DOHH2 (cell line): ENCODE measurements at regions not wholly inside any gene's neighbourhood (a gene's known extent, or its start where the extent isn't known, plus 50 kb on each side); places are given as distances from the start of the nearest gene placed in this dataset.

Experiments used
- H3F3A ChIP-seq: fragments of 200-600 bp; sonication (generic), shearing (Covaris generic); 2 replicates; pipeline ENCODE4 v1.6.0; 2016; ENCODE audit warnings: antibody characterized with exemption, mild to moderate bottlenecking; ENCODE audit not compliant: control insufficient read depth, insufficient read depth
- H3K27ac ChIP-seq: fragments of 200-600 bp; sonication (generic); 2 replicates; pipeline ENCODE4 v1.5.1; 2014; ENCODE audit warnings: low read depth, mild to moderate bottlenecking, low read length, moderate library complexity
- H3K27me3 ChIP-seq: fragments of 200-600 bp; sonication (generic); 2 replicates; pipeline ENCODE4 v1.6.1; 2014; ENCODE audit warnings: mild to moderate bottlenecking, low read length, mixed read lengths; ENCODE audit not compliant: control insufficient read depth
- H3K36me3 ChIP-seq: fragments of 200-600 bp; sonication (generic); 2 replicates; pipeline ENCODE4 v1.6.1; 2014; ENCODE audit warnings: mild to moderate bottlenecking, low read length, moderate library complexity, mixed read lengths; ENCODE audit not compliant: control insufficient read depth
- H3K4me1 ChIP-seq: fragments of 200-600 bp; sonication (generic); 2 replicates; pipeline ENCODE4 v1.6.1; 2014; ENCODE audit warnings: mild to moderate bottlenecking, low read length, mixed read lengths; ENCODE audit not compliant: control insufficient read depth
- H3K4me2 ChIP-seq: fragments of 200-600 bp; sonication (generic); 2 replicates; pipeline ENCODE4 v1.6.0; 2014; ENCODE audit warnings: mild to moderate bottlenecking, low read length, moderate library complexity
- H3K4me3 ChIP-seq: fragments of 200-600 bp; sonication (generic); 2 replicates; pipeline ENCODE4 v1.5.1; 2014; ENCODE audit warnings: mild to moderate bottlenecking, low read length, mixed read lengths
- H3K79me2 ChIP-seq: fragments of 200-600 bp; sonication (generic); 2 replicates; pipeline ENCODE4 v1.6.1; 2014; ENCODE audit warnings: mild to moderate bottlenecking, low read length, mixed read lengths; ENCODE audit not compliant: control insufficient read depth
- H3K9me2 ChIP-seq: fragments of 200-600 bp; sonication (generic); replicated peaks from 2 replicates; pipeline ENCODE4 v1.6.1; 2014; ENCODE audit warnings: mild to moderate bottlenecking, low read length, mixed read lengths; ENCODE audit not compliant: control insufficient read depth
- H3K9me3 ChIP-seq: fragments of 200-600 bp; sonication (generic); 2 replicates; pipeline ENCODE4 v1.6.1; 2014; ENCODE audit warnings: antibody characterized with exemption, low read length, mixed read lengths; ENCODE audit not compliant: control insufficient read depth, insufficient read depth
- H4K20me1 ChIP-seq: fragments of 200-600 bp; sonication (generic); 2 replicates; pipeline ENCODE4 v1.6.0; 2014; ENCODE audit warnings: low read depth, mild to moderate bottlenecking, antibody characterized with exemption, low read length, moderate library complexity; ENCODE audit not compliant: control insufficient read depth, insufficient read depth
- CTCF ChIP-seq: fragments of 200-600 bp; sonication (generic); IDR thresholded peaks from one replicate; pipeline ENCODE4 v1.5.1; 2014; ENCODE audit warnings: antibody characterized with exemption, mild to moderate bottlenecking, low read depth, low read length; ENCODE audit not compliant: poor library complexity, severe bottlenecking
- EZH2phosphoT487 ChIP-seq: fragments of 200-600 bp; sonication (generic); IDR thresholded peaks from 2 replicates; pipeline ENCODE4 v1.6.1; 2017; ENCODE audit warnings: borderline replicate concordance, mild to moderate bottlenecking, antibody characterized with exemption, low read length, moderate library complexity, mixed read lengths

GRCh38 chr12:92571844-92572543 is 130.8 kb upstream of the PLEKHG7 start:
- no peaks in the 10 kb centered on the region for H3K36me3 ChIP-seq
- H3K4me2 ChIP-seq = no peak overlapping the region
- no peaks in the 10 kb centered on the region for H4K20me1 ChIP-seq
- H3K4me1 ChIP-seq = peaks cover 29% of the 10 kb centered on the region
- no peaks in the 10 kb centered on the region for H3K9me3 ChIP-seq
- H3K4me3 ChIP-seq = no peak overlapping the region
- no peak for TF ChIP-seq CTCF
- no peak for TF ChIP-seq EZH2phosphoT487
- H3K27me3 ChIP-seq = no peaks in the 10 kb centered on the region
- H3F3A ChIP-seq = no peaks in the 10 kb centered on the region
- no peaks in the 10 kb centered on the region for H3K9me2 ChIP-seq
- H3K79me2 ChIP-seq = no peaks in the 10 kb centered on the region
- H3K27ac ChIP-seq = no peak overlapping the region

- H4K20me1 ChIP-seq = no peaks in the 10 kb centered on the region
- no peak overlapping the region for H3K27ac ChIP-seq
- H3K4me1 ChIP-seq = peaks cover 29% of the 10 kb centered on the region
- no peak overlapping the region for H3K4me2 ChIP-seq
- H3K27me3 ChIP-seq = no peaks in the 10 kb centered on the region
- H3K4me3 ChIP-seq = no peak overlapping the region
- H3K36me3 ChIP-seq = no peaks in the 10 kb centered on the region
- TF ChIP-seq EZH2phosphoT487 = no peak
- TF ChIP-seq CTCF = no peak
- H3K79me2 ChIP-seq = no peaks in the 10 kb centered on the region
- H3F3A ChIP-seq = no peaks in the 10 kb centered on the region
- H3K9me3 ChIP-seq = no peaks in the 10 kb centered on the region
- H3K9me2 ChIP-seq = no peaks in the 10 kb centered on the region
Measured at GRCh38 chr12:92571169-92571568, 131.6 kb upstream of the PLEKHG7 start.

GRCh38 chr12:92570056-92570753 is 132.6 kb upstream of the PLEKHG7 start:
- Histone ChIP-seq H3K9me3 (peaks cover 2% of the 10 kb centered on the region; the same call in 1 of the 2 replicates), H3K27ac (no peak overlapping the region), H3K27me3 (no peaks in the 10 kb centered on the region), H4K20me1 (no peaks in the 10 kb centered on the region), H3K79me2 (no peaks in the 10 kb centered on the region), H3K4me1 (peaks cover 28% of the 10 kb centered on the region), H3K9me2 (no peaks in the 10 kb centered on the region), H3F3A (no peaks in the 10 kb centered on the region), H3K36me3 (no peaks in the 10 kb centered on the region), H3K4me2 (peak overlapping the region; percentile 29), H3K4me3 (no peak overlapping the region)
- TF ChIP-seq CTCF (peak; percentile 96), EZH2phosphoT487 (no peak)
